Prostate gland (tissue), 2 donors: ENCODE measurements at regions not wholly inside any gene's neighbourhood (a gene's known extent, or its start where the extent isn't known, plus 50 kb on each side); places are given as distances from the start of the nearest gene placed in this dataset.

Source experiments
- CTCF ChIP-seq, 4 experiments: fragments of 200-600 bp in 2 of 4; fragments of 450-650 bp in 2 of 4; sonication (generic) in 2 of 4; IDR thresholded peaks; 1 replicate in 3 of 4; 2 replicates in 1 of 4; pipeline ENCODE4 v1.5.1; 2016 to 2019; ENCODE audit warnings: antibody characterized with exemption in 4 of 4, mild to moderate bottlenecking in 2 of 4, moderate library complexity in 2 of 4
- POLR2A ChIP-seq: fragments of 450-650 bp; IDR thresholded peaks from one replicate; pipeline ENCODE4 v1.6.1; 2016; ENCODE audit warnings: antibody characterized with exemption, mild to moderate bottlenecking
- POLR2AphosphoS5 ChIP-seq: sonication (generic); formaldehyde crosslinking; IDR thresholded peaks from one replicate; pipeline ENCODE4 v1.6.1; 2017; ENCODE audit warnings: antibody characterized with exemption

DNA sequence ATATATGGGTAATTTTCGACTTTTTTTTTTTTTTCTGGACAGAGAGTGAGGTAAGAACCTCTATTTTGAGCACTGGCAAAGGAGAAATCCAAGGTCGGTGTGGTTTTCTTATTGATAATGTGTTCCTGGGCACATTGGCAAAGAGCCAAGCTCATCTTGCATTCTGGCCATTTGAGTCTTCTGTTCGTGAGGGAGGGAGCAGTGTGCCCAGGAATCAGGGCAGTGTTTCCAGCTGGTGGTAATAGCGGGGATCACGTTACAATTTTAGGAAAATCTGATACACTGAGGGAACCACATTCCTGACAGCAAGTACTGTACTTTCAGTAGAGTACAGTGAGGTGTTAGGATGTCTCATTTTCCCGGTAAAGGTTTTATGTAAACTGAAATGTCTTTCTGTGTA lies 442.3 kb upstream of the MAP3K7 start:
- TF ChIP-seq CTCF (IDR thresholded peaks at IDR 0.05) (no peak), POLR2A (no peak), POLR2AphosphoS5 (no peak)
